GM23338 (cell line): ENCODE measurements at regions not wholly inside any gene's neighbourhood (a gene's known extent, or its start where the extent isn't known, plus 50 kb on each side); places are given as distances from the start of the nearest gene placed in this dataset.

ENCODE experiments used
- CREB1 ChIP-seq: fragments of 250-450 bp; sonication (Bioruptor Pico); IDR thresholded peaks from 2 replicates; pipeline ENCODE4 v1.5.0; 2020; ENCODE audit warnings: low read depth, mild to moderate bottlenecking, moderate library complexity
- CTCF ChIP-seq, 2 experiments: fragments of 200-600 bp in 1 of 2; sonication (generic) in 1 of 2; conservative IDR thresholded peaks; 2 replicates each; pipeline versions ENCODE4 v1.5.1 to v1.6.1; 2016 to 2017; ENCODE audit warnings: antibody characterized with exemption in 2 of 2, low read depth in 2 of 2, mild to moderate bottlenecking in 2 of 2, moderate library complexity in 1 of 2
- EZH2 ChIP-seq: fragments of 200-600 bp; sonication (generic); IDR thresholded peaks from one replicate; pipeline ENCODE4 v1.8.0; 2017; ENCODE audit warnings: antibody characterized with exemption, mild to moderate bottlenecking, low read depth; ENCODE audit not compliant: unreplicated experiment
- EZH2phosphoT487 ChIP-seq: fragments of 200-600 bp; sonication (generic); IDR thresholded peaks from one replicate; pipeline ENCODE4 v1.8.1; 2018; ENCODE audit warnings: antibody characterized with exemption; ENCODE audit not compliant: unreplicated experiment
- NANOG ChIP-seq: IDR thresholded peaks from 2 replicates; pipeline ENCODE4 v1.6.1; 2016; ENCODE audit warnings: antibody characterized with exemption, borderline replicate concordance
- POLR2AphosphoS5 ChIP-seq: IDR thresholded peaks from 2 replicates; pipeline ENCODE4 v1.6.1; 2016; ENCODE audit warnings: antibody characterized with exemption, low read depth
- REST ChIP-seq: IDR thresholded peaks from one replicate; pipeline ENCODE4 v1.6.1; 2018; ENCODE audit warnings: antibody characterized with exemption; ENCODE audit not compliant: unreplicated experiment
- ZNF114 ChIP-seq: fragments of 250-450 bp; sonication (Bioruptor Pico); IDR thresholded peaks from 2 replicates; pipeline ENCODE4 v1.5.0; 2020; ENCODE audit warnings: mild to moderate bottlenecking, moderate library complexity
- ZNF331 ChIP-seq: fragments of 250-450 bp; sonication (Bioruptor Pico); IDR thresholded peaks from 2 replicates; pipeline ENCODE4 v1.5.0; 2020; ENCODE audit warnings: low read depth, mild to moderate bottlenecking, moderate library complexity
- TF ChIP-seq, protein P1 (sequence below): fragments of 250-450 bp; sonication (Bioruptor Pico); IDR thresholded peaks from 2 replicates; pipeline ENCODE4 v1.5.0; 2020; ENCODE audit warnings: mild to moderate bottlenecking, moderate library complexity
- TF ChIP-seq, protein P2 (sequence below): IDR thresholded peaks from 2 replicates; pipeline ENCODE4 v1.6.1; 2016; ENCODE audit warnings: antibody characterized with exemption

DNA sequence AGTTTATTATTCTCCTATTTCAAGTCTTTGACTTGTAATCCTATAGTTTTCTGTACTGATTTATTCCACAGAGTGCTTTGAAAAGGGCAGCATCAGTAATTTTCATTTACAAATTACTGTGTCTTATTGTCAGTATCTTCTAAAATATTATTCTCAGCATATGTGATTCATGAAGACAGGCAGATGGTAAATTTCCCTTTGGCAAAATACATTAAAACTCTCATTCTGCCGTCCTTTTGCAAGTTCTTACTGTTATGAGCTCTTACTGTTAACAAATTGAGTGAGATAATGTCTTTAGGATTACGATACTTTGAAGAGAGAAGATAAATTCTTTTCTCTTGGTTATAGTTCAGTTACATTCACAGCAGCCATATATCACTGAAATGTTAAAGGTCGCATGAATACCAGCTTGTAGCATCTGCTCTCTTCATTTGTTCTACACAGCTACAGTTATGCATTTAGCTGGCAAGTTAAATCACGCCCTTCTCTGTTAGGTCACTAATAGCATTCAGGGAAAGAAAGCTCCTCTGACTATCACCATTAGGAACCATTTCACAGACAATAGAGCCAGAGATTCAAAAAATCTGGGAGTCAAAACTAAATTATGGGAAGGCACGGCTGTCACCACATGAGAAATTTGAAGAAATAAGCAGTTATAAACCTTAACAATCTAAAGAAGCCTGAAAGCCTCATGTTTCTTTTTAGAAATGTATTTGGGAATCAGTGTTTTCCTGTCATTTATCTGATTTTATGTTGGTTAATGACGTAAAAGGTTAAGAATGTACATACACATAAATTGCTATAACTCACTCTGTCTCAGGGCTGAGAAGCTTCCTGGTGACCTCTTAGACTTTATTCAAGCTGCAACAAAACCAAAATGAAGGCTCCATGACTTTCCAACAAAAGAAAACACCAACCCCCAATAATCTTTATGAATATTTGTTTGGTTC, 109.6 kb upstream of the SP4 start:
- TF ChIP-seq CTCF (conservative IDR thresholded peaks at IDR 0.05; ENCODE audit: low read depth in 2 of 2), result no peak
- TF ChIP-seq EZH2, result no peak
- no peak for TF ChIP-seq POLR2AphosphoS5
- TF ChIP-seq, protein P1, sequence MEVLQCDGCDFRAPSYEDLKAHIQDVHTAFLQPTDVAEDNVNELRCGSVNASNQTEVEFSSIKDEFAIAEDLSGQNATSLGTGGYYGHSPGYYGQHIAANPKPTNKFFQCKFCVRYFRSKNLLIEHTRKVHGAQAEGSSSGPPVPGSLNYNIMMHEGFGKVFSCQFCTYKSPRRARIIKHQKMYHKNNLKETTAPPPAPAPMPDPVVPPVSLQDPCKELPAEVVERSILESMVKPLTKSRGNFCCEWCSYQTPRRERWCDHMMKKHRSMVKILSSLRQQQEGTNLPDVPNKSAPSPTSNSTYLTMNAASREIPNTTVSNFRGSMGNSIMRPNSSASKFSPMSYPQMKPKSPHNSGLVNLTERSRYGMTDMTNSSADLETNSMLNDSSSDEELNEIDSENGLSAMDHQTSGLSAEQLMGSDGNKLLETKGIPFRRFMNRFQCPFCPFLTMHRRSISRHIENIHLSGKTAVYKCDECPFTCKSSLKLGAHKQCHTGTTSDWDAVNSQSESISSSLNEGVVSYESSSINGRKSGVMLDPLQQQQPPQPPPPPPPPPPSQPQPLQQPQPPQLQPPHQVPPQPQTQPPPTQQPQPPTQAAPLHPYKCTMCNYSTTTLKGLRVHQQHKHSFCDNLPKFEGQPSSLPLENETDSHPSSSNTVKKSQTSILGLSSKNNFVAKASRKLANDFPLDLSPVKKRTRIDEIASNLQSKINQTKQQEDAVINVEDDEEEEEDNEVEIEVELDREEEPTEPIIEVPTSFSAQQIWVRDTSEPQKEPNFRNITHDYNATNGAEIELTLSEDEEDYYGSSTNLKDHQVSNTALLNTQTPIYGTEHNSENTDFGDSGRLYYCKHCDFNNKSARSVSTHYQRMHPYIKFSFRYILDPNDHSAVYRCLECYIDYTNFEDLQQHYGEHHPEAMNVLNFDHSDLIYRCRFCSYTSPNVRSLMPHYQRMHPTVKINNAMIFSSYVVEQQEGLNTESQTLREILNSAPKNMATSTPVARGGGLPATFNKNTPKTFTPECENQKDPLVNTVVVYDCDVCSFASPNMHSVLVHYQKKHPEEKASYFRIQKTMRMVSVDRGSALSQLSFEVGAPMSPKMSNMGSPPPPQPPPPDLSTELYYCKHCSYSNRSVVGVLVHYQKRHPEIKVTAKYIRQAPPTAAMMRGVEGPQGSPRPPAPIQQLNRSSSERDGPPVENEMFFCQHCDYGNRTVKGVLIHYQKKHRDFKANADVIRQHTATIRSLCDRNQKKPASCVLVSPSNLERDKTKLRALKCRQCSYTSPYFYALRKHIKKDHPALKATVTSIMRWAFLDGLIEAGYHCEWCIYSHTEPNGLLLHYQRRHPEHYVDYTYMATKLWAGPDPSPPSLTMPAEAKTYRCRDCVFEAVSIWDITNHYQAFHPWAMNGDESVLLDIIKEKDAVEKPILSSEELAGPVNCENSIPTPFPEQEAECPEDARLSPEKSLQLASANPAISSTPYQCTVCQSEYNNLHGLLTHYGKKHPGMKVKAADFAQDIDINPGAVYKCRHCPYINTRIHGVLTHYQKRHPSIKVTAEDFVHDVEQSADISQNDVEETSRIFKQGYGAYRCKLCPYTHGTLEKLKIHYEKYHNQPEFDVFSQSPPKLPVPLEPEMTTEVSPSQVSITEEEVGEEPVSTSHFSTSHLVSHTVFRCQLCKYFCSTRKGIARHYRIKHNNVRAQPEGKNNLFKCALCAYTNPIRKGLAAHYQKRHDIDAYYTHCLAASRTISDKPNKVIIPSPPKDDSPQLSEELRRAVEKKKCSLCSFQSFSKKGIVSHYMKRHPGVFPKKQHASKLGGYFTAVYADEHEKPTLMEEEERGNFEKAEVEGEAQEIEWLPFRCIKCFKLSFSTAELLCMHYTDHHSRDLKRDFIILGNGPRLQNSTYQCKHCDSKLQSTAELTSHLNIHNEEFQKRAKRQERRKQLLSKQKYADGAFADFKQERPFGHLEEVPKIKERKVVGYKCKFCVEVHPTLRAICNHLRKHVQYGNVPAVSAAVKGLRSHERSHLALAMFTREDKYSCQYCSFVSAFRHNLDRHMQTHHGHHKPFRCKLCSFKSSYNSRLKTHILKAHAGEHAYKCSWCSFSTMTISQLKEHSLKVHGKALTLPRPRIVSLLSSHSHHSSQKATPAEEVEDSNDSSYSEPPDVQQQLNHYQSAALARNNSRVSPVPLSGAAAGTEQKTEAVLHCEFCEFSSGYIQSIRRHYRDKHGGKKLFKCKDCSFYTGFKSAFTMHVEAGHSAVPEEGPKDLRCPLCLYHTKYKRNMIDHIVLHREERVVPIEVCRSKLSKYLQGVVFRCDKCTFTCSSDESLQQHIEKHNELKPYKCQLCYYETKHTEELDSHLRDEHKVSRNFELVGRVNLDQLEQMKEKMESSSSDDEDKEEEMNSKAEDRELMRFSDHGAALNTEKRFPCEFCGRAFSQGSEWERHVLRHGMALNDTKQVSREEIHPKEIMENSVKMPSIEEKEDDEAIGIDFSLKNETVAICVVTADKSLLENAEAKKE, result no peak
- TF ChIP-seq CREB1 (CRISPR knock-in tag), result no peak
- TF ChIP-seq REST, result no peak
- no peak for TF ChIP-seq EZH2phosphoT487
- TF ChIP-seq, protein P2, sequence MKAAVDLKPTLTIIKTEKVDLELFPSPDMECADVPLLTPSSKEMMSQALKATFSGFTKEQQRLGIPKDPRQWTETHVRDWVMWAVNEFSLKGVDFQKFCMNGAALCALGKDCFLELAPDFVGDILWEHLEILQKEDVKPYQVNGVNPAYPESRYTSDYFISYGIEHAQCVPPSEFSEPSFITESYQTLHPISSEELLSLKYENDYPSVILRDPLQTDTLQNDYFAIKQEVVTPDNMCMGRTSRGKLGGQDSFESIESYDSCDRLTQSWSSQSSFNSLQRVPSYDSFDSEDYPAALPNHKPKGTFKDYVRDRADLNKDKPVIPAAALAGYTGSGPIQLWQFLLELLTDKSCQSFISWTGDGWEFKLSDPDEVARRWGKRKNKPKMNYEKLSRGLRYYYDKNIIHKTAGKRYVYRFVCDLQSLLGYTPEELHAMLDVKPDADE, result no peak
- no peak for TF ChIP-seq ZNF114
- no peak for TF ChIP-seq NANOG
- TF ChIP-seq ZNF331 (CRISPR knock-in tag), result no peak
